GM12892 (cell line): ENCODE measurements at regions not wholly inside any gene's neighbourhood (a gene's known extent, or its start where the extent isn't known, plus 50 kb on each side); places are given as distances from the start of the nearest gene placed in this dataset.
"Not testable (repeated sequence)": the region's sequence is repeated elsewhere in the genome, so short reads cannot be mapped to it uniquely, and the experiment has no call there.

Experiments used
- POLR2A ChIP-seq: IDR thresholded peaks from 2 replicates; pipeline ENCODE4 v1.6.1; 2011; ENCODE audit warnings: low read depth, low read length, control low read depth
- POLR2AphosphoS5 ChIP-seq: IDR thresholded peaks from 2 replicates; pipeline ENCODE4 v1.6.1; 2011; ENCODE audit warnings: low read depth, low read length, control low read depth

DNA sequence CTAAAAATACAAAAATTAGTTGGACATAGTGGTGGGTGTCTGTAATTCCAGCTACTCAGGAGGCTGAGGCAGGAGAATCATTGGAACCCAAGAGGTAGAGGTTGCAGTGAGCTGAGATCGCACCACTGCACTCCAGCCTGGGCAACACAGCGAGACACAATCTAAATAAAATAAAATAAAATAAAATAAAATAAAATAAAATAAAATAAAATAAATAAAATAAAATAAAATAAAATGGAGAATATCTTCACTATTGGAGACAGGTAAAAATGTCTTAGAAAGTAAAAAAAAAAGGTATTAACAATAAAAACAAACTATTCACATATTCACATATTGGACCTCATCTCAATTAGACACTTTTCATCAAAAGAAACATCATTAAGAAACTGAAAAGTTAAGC is 106.3 kb upstream of the PAXBP1 start:
- not testable (repeated sequence) for TF ChIP-seq POLR2A, POLR2AphosphoS5
